ENCODE measurements at regions not wholly inside any gene's neighbourhood (a gene's known extent, or its start where the extent isn't known, plus 50 kb on each side); places are given as distances from the start of the nearest gene placed in this dataset.
"Not testable (repeated sequence)": the region's sequence is repeated elsewhere in the genome, so short reads cannot be mapped to it uniquely, and the experiment has no call there.

DNA sequence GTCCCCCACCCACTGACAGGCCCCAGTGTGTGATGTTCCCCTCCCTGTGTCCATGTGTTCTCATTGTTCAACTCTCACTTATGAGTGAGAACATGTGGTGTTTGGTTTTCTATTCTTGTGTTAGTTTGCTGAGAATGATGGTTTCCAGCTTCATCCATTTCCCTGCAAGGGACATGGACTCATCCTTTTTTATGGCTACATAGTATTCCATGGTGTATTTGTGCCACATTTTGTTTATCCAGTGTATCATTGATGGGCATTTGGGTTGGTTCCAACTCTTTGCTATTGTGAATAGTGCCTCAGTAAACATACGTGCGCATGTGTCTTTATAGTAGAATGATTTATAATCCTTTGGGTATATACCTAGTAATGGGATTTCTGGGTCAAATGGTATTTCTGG is 509.9 kb downstream of the UTRN start:
- DNase-seq (ENCODE audit: low read depth in 4 of 4, low spot score in 3 of 4), result not testable (repeated sequence)

DNA sequence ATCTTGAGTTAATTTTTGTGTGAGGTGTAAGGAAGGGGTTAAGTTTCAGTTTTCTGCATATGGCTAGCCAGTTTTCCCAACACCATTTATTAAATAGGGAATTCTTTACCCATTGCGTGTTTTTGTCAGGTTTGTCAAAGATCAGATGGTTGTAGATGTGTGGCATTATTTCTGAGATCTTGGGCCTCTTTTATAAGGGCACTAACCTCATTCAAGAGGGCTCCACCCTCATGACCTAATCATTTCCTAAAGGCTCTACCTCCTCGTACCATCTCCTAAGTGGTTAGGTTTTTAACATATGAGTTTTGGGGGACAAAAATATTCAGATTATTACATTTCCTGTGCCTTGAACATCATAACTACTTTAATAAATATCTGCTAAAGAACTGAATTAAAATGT is 510.9 kb downstream of the UTRN start:
- no peak for DNase-seq (ENCODE audit: low read depth in 4 of 4, low spot score in 3 of 4)

DNA sequence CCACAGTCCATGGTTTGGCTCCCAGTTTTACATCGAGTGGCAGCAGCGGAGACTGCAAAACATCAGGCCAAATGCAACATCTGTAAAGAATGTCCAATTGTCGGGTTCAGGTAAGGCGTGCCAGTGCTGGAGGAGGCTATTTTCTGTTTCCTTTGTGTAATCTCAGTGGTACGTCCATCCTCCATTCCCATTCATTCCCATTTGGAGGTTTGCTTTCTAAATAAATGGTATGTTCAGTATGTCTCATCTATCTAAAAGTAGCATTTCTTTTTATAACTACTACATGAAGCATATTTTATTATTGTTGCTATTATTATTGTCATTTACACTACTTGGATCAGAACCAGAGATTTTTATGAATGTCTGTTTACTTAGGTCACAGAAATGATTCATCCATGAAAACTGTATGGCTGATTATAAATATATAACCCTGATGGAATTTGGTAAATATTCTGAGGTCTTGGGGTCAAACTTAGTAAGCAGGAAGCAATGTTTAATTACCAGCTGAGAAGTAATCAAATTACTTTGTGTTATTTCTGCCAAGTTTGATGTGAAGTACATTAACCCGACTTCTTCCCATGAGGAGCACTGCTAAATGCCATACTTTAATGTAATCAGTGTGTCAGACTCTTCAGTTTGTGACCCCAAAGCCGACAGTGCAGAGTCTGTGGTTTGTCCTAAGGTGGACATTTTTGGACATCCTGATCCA is 512.9 kb downstream of the UTRN start:
- DNase-seq (ENCODE audit: low read depth in 4 of 4, low spot score in 3 of 4), result no peak

DNA sequence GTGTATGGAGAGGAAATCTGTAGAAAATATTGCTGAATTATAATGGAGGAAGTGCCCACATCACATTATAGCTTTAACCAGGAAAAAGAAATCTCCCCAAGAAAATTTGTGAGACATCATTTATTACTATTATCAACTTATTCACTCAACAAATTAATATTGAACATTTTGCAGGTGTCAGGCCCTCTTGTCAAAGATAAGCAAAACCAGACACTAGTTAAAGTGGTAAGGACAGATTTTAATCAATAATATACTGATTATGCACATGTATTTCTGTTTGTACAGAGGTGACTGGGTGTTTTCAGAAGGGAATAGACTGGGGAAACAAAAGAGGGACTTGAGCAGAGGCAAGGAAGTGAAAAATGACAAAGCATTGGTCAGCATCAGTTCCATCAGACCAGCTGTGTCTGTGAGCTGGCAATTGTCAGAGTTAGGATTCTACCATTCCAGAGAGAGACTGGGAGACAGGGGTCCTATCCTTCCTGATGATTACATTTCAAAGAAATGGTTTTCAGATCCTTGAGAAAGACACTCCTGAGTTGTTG is 519.2 kb downstream of the UTRN start:
- no peak for DNase-seq (ENCODE audit: low read depth in 4 of 4, low spot score in 3 of 4)

DNA sequence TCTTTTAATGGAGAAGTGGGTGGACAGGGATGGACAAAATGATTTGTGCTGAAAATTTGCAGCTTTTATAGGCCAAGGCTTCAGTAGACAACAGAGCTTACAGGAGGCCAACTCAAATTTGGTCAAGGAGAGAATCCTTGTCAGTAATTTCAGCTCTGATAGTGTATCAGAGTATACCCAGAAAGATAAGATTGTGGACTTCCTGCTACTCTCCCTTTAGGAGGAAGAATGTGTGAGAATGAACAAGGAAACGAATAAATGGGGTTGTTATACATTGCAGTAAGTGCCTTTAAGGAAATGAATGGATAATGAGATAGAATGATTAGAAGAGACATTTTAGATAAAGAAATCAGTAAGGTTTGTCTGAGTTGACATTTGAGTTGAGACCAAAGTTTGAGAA is 519.9 kb downstream of the UTRN start:
- no peak for DNase-seq (ENCODE audit: low read depth in 4 of 4, low spot score in 3 of 4)

DNA sequence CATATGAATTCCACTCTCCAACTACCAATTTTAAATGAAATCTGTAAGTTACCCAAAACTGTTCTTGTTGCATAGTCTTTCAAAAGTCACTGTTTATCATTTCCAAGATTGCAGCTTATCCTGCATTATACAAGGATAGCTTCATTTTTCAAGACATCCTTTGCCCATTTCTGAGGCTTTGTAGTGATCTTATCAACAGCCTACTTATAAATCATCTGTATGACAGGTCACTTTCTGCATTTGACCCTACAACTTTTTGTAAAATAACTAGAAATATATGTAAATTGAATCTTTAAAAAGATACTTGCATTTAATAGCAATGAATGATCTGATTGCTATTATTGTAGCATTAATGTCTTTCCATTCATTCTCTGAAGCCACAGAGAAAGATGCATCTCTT is 521.1 kb downstream of the UTRN start:
- DNase-seq (ENCODE audit: low read depth in 4 of 4, low spot score in 3 of 4), result no peak

DNA sequence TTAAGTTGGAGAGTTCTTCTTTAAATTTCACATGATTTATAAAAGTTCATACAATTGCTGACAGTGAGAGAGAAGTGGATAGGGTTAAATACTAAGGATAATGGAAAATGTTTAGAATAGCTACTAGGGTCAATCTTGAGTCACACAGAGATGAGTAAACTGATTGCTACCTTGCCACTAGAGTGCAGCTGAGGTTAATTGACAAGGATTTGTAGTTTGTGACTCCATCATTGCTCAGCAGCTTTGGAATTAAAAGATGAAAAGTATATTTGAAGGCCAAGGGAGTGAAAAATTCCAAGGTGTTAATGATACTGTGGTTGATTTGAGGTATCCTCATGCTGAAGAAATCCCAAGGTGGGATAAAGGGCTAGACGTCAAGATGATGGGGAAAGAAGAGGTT is 524.0 kb downstream of the UTRN start:
- no peak for DNase-seq (ENCODE audit: low read depth in 4 of 4, low spot score in 3 of 4)

DNA sequence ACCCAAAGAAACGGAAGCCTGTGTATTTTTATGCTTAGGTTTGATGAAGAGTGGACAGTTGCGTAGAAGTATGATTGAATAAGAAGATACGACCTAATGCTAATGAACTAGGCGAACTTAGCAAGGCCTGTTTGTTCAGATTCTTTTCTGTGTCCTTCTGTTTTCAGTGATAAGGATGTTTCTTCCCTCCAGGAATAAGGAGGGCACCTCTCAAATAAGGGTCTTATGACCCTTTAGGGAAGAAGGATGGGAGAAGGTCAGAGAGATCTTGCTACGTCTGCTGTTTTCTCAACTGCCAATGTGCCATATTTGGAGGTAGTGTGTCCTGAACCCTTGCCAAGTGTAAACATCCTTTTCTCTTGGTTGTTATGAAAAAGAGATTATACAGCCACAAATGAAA is 524.8 kb downstream of the UTRN start:
- no peak for DNase-seq (ENCODE audit: low read depth in 4 of 4, low spot score in 3 of 4)

DNA sequence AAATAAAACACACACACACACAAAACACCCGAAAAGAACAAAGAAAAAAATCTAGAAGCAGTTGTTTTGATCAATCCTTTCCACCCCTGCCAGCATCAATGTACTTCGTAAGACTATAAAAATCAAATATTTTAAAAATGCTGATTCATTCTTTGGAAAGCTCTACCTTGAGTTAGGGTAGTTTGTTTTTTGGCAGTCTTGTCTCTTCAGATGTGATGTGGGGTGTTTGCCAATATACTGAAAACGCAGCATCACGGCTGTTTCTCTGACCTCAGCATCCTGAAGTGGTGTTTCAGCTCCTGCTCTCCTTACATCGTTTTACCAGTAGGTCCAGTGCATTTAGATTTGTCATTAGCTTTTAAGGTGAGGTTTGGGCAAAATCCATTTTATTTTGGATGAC is 526.0 kb downstream of the UTRN start:
- DNase-seq (ENCODE audit: low read depth in 4 of 4, low spot score in 3 of 4), result no peak

DNA sequence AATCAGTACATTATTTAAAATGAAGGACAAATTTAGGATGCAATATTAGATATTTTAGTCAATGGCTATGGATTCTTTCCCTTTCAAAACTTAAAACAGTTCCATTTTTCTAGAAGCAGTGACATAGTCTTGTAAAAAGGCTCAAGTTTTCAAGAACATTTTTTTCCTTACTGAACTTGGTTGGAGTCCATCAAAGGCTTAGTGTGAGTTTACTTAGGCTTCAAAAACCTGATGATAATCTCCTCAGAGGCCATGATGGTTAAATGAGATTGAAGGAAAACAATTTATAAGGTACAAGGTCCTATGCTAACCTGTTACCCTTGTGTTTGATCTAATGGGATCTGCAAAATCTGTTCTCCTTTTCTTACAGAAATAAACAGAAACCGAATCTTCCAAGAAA is 531.8 kb downstream of the UTRN start:
- no peak for DNase-seq (ENCODE audit: low read depth in 4 of 4, low spot score in 3 of 4)

DNA sequence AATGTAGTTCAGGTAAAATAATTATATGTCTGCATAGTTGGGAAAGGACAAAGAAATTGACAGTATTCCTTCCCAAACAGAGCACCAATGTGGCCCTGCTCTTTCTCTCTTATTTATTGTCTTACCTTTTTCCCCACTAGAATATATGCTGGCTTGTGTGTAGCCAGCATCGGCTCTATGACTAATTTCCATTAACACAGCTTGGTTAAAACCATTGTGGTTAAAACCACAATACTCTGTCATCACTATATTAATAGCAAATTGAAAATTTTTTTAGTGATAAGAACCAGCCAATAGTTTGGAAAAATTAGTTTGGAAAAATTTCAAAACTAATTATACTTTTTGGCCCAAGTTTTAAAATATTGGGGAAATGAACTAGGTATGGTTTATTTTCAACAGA is 535.1 kb downstream of the UTRN start:
- no peak for DNase-seq (ENCODE audit: low read depth in 4 of 4, low spot score in 3 of 4)

DNA sequence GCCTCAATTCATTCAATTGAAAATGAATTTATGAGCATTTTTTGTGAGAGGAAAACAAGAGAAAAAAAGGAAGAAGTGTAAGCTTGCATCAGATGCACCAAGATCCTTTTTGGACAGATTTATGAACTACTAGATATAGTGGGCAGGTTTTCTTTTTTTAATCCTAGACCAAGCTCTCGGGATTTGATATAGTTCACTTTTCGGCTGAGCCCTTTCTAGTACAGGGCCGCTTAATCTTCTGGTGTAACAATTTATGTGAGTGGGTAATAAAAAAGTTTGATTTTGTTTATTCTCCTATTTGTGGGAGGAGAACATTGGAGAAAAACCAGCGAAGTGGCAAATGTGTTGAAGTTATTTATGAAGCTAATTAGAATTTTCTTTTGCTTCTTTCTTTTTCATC is 538.0 kb downstream of the UTRN start:
- DNase-seq (ENCODE audit: low read depth in 4 of 4, low spot score in 3 of 4), result peak in 3 of 4 donors; percentile 6 to 19 (median 14)

DNA sequence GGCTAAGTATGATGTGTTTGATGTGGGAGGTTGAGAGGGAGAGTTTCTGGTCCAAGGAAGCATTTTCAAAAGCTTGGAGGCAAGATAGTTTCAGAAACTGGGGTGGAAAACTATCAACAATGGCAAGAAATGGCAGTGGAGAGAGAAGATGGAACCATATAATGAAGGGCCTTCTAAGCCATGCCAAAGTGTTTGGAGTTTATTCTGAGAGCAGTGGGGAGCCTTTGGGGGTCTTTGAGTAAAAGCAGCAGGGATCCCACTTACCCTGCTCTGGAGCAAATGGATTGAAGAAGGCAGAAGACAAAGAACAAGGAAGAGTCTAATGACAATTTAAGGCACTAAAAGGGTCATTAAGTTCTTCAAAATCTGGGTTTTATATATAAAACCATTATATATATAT is 538.9 kb downstream of the UTRN start:
- no peak for DNase-seq (ENCODE audit: low read depth in 4 of 4, low spot score in 3 of 4)

DNA sequence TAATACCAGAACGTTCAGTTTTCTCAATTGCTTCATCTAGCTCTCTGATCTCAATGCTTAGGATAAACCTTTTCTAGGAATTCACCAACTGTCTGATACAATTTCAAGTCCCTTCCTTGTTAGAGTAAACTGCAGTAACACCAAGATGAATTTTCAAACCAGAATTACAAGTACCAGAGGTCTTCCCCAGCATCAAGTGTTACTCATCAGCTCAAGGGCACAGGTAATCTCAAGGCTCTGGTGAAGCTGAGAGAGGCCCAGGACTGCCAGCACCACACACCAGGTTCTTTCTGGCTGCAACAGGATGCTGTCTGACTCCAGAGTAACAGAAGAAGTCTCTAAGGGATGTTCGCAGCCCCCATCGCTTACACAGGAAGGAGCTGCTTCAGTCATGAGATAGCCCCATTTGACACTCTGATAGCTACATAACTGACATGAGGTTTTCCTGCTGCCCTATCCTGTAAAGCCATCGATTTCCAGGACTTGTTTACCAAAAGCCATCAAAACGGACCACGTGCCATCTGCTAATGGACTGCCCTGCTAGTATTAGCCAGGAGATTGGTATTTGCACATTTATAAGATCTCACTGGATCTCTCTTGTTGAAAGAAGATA is 549.4 kb downstream of the UTRN start:
- DNase-seq (ENCODE audit: low read depth in 4 of 4, low spot score in 3 of 4), result no peak

DNA sequence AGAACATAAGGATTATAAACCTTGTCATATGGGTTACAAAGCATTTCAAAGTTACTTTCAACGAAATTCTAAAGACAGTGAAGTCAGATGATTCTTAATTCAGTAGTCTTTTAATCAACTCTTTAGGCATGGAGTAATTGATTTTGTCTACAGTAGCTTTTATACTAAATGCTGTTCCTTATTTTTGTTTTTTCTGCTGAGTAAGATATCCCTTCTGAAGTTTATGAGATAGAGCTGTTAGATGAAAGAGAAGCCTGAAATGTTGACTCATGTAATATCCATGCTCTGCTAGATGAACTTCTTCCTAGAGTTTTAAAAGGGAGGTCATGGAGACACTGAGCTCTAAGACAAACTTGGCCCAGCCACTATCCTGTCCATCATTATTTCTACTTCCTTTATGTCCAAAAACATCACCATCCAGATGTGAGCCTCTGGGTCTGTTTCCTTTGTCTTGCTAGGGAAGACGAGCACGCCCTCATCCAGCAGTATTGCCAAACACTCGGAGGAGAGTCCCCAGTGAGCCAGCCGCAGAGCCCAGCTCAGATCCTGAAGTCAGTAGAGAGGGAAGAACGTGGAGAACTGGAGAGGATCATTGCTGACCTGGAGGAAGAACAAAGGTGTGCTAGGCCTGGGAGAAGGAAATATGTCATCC is 550.3 kb downstream of the UTRN start:
- DNase-seq (ENCODE audit: low read depth in 4 of 4, low spot score in 3 of 4), result no peak

DNA sequence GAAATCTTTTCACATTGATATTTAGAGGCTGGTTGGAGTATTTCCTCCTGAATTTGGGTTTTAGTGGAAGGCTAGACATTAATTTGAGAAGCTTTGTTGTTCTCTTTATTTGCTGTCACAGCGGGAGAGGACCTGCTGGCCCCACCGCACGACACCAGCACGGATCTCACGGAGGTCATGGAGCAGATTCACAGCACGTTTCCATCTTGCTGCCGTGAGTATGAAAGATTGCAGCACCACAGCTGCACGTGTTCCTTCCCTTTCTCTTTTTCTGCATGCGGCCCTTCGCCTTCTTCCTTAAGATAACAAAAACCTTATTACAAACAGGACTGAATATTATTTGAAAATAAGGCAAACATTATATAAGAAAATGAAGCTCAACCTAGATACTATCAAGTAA is 555.5 kb downstream of the UTRN start:
- no peak for DNase-seq (ENCODE audit: low read depth in 4 of 4, low spot score in 3 of 4)

DNA sequence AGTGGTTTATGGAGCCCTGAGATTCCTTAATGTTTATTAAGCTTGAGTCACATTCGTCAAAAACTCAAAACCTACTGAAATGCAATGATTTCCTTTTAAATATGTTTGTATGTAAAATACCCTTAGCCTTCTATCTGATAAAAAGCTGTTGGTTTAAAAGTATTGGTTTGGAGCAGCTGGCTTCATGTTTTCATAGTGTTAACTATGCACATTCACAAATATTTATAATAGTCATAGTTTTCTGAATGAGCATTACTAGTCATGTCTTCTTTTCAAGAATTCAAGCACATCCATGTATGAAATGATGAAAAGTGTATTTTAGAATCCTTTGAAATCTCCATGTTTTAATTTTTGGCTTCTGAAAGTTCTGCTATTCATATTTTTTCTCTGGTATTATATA is 558.6 kb downstream of the UTRN start:
- no peak for DNase-seq (ENCODE audit: low read depth in 4 of 4, low spot score in 3 of 4)

DNA sequence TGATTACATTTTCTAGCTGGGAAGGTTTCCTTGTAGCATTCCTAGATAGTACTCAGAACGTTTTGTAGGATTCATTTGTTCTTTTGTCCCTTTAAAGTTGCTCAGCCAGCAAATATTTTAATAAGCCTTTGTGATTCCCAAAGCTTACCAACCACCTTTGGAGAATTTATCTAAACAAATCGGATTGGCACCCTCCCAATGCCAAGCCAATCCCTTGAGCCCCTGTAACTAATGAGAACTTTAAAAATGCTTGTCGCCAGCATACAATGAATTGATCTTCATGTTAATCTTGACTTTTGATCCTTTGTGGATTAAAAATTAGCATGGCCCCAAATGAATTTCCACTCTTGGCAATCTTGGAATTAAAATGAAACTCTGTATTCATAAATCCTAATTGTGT is 559.5 kb downstream of the UTRN start:
- no peak for DNase-seq (ENCODE audit: low read depth in 4 of 4, low spot score in 3 of 4)

DNA sequence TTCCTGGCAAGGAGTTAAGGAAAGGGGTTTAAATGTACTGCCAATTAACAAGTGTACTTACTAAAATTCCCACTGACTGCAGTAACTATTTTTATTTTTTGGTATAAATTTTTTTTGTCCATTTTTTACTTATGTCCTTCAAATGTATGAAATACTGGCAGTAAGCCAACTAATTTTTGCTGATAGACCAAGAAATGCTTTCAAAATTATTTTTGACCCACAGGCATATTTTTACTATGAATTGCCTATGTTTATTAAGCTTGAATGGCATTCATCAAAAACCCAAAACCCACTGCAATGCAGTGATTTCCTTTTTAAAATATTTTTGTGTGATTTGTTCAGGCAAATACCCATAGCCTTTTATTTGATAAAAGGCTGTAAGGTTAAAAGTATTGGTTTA is 560.1 kb downstream of the UTRN start:
- DNase-seq (ENCODE audit: low read depth in 4 of 4, low spot score in 3 of 4), result no peak

DNA sequence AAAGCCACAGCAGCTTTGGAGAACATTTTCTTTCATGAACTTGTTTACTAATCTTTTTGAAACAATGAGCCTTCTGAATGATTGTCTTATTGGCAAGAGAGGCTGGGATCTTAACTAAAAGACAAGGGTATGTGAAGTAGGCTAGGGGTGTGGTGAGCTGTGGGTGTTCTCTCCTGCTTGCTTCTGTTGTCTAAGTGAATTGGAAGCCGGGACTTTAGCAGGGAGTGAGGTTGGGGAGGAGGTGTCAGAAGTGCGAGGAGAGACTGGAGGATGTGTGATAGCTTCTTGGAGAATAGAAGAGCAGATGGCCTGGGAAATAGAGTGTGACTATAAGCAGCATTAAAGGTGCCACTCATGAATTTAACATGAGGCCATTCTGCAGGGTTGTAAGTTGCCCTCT is 562.8 kb downstream of the UTRN start:
- DNase-seq (ENCODE audit: low read depth in 4 of 4, low spot score in 3 of 4), result no peak

DNA sequence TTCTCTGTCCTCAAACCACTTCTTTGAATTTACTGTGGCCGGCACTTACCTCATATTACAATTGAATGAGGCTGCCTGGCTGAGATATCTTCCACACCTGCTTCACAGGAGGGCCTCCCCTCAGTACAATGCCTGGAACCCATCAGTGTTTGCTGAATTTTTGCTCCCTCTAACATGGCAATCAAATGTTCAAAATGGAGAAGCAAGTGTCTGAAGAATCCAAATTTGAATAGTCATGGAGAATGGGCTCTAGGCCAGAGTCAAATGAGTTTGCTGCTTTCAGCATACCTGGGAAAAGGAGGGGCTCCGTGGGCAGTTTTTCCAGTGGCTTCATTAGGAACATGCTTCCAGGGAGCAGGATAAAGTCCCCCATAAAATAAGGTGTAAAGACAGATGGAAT is 564.8 kb downstream of the UTRN start:
- DNase-seq (ENCODE audit: low read depth in 4 of 4, low spot score in 3 of 4), result no peak

DNA sequence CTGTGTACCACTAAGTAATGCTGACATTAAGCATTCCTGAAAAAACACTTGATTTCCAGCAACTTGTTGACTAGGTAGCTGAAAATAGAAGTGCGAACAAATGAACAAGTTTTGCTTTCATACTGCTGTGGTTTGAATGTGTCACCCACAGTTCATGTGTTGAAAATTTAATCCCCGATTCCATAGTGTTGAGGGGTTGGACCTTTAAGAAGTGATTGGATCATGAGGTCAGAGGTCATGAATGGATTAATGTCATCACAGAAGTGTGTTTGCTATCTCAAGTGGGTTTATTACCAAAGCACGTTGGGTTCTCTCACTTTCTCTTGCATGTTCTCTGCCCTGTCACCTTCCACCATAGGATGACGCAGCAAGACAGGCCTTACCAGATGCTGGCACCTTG is 568.5 kb downstream of the UTRN start:
- no peak for DNase-seq (ENCODE audit: low read depth in 4 of 4, low spot score in 3 of 4)
